GM23248 (cell line): ENCODE measurements at regions not wholly inside any gene's neighbourhood (a gene's known extent, or its start where the extent isn't known, plus 50 kb on each side); places are given as distances from the start of the nearest gene placed in this dataset.
"Not testable (repeated sequence)": the region's sequence is repeated elsewhere in the genome, so short reads cannot be mapped to it uniquely, and the experiment has no call there.

Experiments used
- DNase-seq: peaks from one replicate; pipeline ENCODE4 v3.0.0-alpha.2; 2015
- H2AFZ ChIP-seq: fragments of 200-600 bp; sonication (generic); 2 replicates; pipeline ENCODE4 v1.6.1; 2016; ENCODE audit warnings: antibody characterized with exemption
- H3F3A ChIP-seq: fragments of 200-600 bp; sonication (generic); 2 replicates; pipeline ENCODE4 v1.6.1; 2016; ENCODE audit warnings: mild to moderate bottlenecking, antibody characterized with exemption, mixed run types; ENCODE audit not compliant: insufficient read depth
- H3K27ac ChIP-seq: fragments of 200-600 bp; sonication (generic); 2 replicates; pipeline ENCODE4 v1.5.1; 2016; ENCODE audit warnings: mild to moderate bottlenecking
- H3K27me3 ChIP-seq: fragments of 200-600 bp; sonication (generic); replicated peaks from 2 replicates; pipeline ENCODE4 v1.6.1; 2016; ENCODE audit warnings: mild to moderate bottlenecking; ENCODE audit not compliant: insufficient read depth
- H3K36me3 ChIP-seq: fragments of 200-600 bp; sonication (generic); 2 replicates; pipeline ENCODE4 v1.6.1; 2016; ENCODE audit warnings: low read depth, mild to moderate bottlenecking
- H3K4me1 ChIP-seq: fragments of 200-600 bp; sonication (generic); 2 replicates; pipeline ENCODE4 v1.6.1; 2016; ENCODE audit warnings: mild to moderate bottlenecking; ENCODE audit not compliant: insufficient read depth
- H3K4me2 ChIP-seq: fragments of 200-600 bp; sonication (generic); one replicate; pipeline ENCODE4 v1.6.1; 2016; ENCODE audit warnings: mild to moderate bottlenecking; ENCODE audit not compliant: unreplicated experiment
- H3K4me3 ChIP-seq: fragments of 200-600 bp; sonication (generic); 2 replicates; pipeline ENCODE4 v1.5.1; 2016; ENCODE audit warnings: mild to moderate bottlenecking
- H3K79me2 ChIP-seq: fragments of 200-600 bp; sonication (generic); 2 replicates; pipeline ENCODE4 v1.6.1; 2016; ENCODE audit warnings: mild to moderate bottlenecking; ENCODE audit not compliant: insufficient read depth
- H3K9ac ChIP-seq: fragments of 200-600 bp; sonication (generic); 2 replicates; pipeline ENCODE4 v1.6.1; 2016; ENCODE audit warnings: mild to moderate bottlenecking
- H3K9me2 ChIP-seq: fragments of 200-600 bp; sonication (generic); 2 replicates; pipeline ENCODE4 v1.6.1; 2016; ENCODE audit warnings: mixed run types, mild to moderate bottlenecking, moderate library complexity; ENCODE audit not compliant: insufficient read depth
- H3K9me3 ChIP-seq: fragments of 200-600 bp; sonication (generic); one replicate; pipeline ENCODE4 v1.6.1; 2017; ENCODE audit warnings: low read depth
- H4K20me1 ChIP-seq: fragments of 200-600 bp; sonication (generic); 2 replicates; pipeline ENCODE4 v1.6.0; 2016; ENCODE audit not compliant: insufficient read depth
- EZH2 ChIP-seq: fragments of 200-600 bp; sonication (generic); IDR thresholded peaks from 2 replicates; pipeline ENCODE4 v1.6.1; 2018; ENCODE audit warnings: antibody characterized with exemption, mild to moderate bottlenecking; ENCODE audit not compliant: insufficient read depth, poor library complexity, severe bottlenecking
- EZH2phosphoT487 ChIP-seq: fragments of 200-600 bp; sonication (generic); IDR thresholded peaks from 2 replicates; pipeline ENCODE4 v1.6.1; 2018; ENCODE audit warnings: antibody characterized with exemption, moderate library complexity, mild to moderate bottlenecking, low read depth; ENCODE audit not compliant: insufficient read depth
- WGBS, 2 experiments: methylation state at CpG; one replicate each; pipeline ENCODE4 v1.1.6; 2015 to 2017; ENCODE audit warnings: low lambda C conversion rate in 2 of 2, low coverage in 1 of 2; ENCODE audit errors: missing lambda C conversion rate in 2 of 2; 5-methylcytosine and 5-hydroxymethylcytosine counted together
- in situ Hi-C: fragments of 300-500 bp; cut with MboI; formaldehyde crosslinking; loops from 2 replicates; pipeline ENCODE4 v1.15.0; 2020

GRCh38 chrX:7996851-7997250 is 69.6 kb upstream of the PNPLA4 start:
- DNase-seq = no peak
- Histone ChIP-seq H3K4me1 (no peaks in the 10 kb centered on the region), H3K4me2 (no peak overlapping the region), H3K27ac (no peak overlapping the region), H4K20me1 (no peaks in the 10 kb centered on the region), H3K4me3 (no peak overlapping the region), H3K9me2 (no peaks in the 10 kb centered on the region), H3K79me2 (no peaks in the 10 kb centered on the region), H3F3A (no peaks in the 10 kb centered on the region), H3K27me3 (no peaks in the 10 kb centered on the region), H3K36me3 (no peaks in the 10 kb centered on the region), H3K9me3 (no peaks in the 10 kb centered on the region), H3K9ac (no peak overlapping the region), H2AFZ (no peak overlapping the region)
- TF ChIP-seq EZH2phosphoT487 = no peak
- no peak for TF ChIP-seq EZH2
- in situ Hi-C loops = loop anchor here (25.0 kb wide), 1 partner anchor 740 kb away; the partner anchor contains the start of gene ANOS1

- Histone ChIP-seq H3K79me2 (no peaks in the 10 kb centered on the region), H3K27ac (no peak overlapping the region), H3F3A (no peaks in the 10 kb centered on the region), H3K4me3 (no peak overlapping the region), H3K4me1 (no peaks in the 10 kb centered on the region), H3K9me3 (no peaks in the 10 kb centered on the region), H2AFZ (no peak overlapping the region), H4K20me1 (no peaks in the 10 kb centered on the region), H3K9ac (no peak overlapping the region), H3K36me3 (no peaks in the 10 kb centered on the region), H3K4me2 (no peak overlapping the region), H3K27me3 (no peaks in the 10 kb centered on the region), H3K9me2 (no peaks in the 10 kb centered on the region)
- peak; percentile 47 for DNase-seq
- 0% methylated on average over 2 of the region's 2 CpGs for WGBS, 2 experiments
- TF ChIP-seq EZH2 = no peak
- TF ChIP-seq EZH2phosphoT487 = no peak
- in situ Hi-C loops = loop anchor here (25.0 kb wide), 1 partner anchor 741 kb away; the partner anchor contains the start of gene ANOS1
Measured at GRCh38 chrX:7996414-7996813, 69.2 kb upstream of the PNPLA4 start.

GRCh38 chrX:7993873-7994272 is 66.7 kb upstream of the PNPLA4 start:
- no peaks in the 10 kb centered on the region for H3K9me3 ChIP-seq
- in situ Hi-C loops = loop anchor here (25.0 kb wide), 1 partner anchor 743 kb away; the partner anchor contains the start of gene ANOS1
- no peaks in the 10 kb centered on the region for H3K79me2 ChIP-seq
- 83 to 91% methylated on average over 4 of the region's 4 CpGs for WGBS, 2 experiments
- H3K4me1 ChIP-seq = no peaks in the 10 kb centered on the region
- TF ChIP-seq EZH2phosphoT487 = no peak
- H3K27me3 ChIP-seq = no peaks in the 10 kb centered on the region
- no peak overlapping the region for H3K9ac ChIP-seq
- no peak for DNase-seq
- no peak overlapping the region for H2AFZ ChIP-seq
- H3K4me2 ChIP-seq = no peak overlapping the region
- no peaks in the 10 kb centered on the region for H3K36me3 ChIP-seq
- H3K4me3 ChIP-seq = no peak overlapping the region
- H3F3A ChIP-seq = no peaks in the 10 kb centered on the region
- H3K9me2 ChIP-seq = no peaks in the 10 kb centered on the region
- no peaks in the 10 kb centered on the region for H4K20me1 ChIP-seq
- H3K27ac ChIP-seq = no peak overlapping the region

GRCh38 chrX:7988013-7988759 is 61.0 kb upstream of the PNPLA4 start:
- H3K79me2 ChIP-seq, H3K4me1 ChIP-seq, H3K4me3 ChIP-seq, H4K20me1 ChIP-seq, H3K27me3 ChIP-seq, H3K9me3 ChIP-seq, H2AFZ ChIP-seq, H3K9me2 ChIP-seq, H3F3A ChIP-seq, H3K36me3 ChIP-seq, H3K9ac ChIP-seq: not testable (repeated sequence)
- peak; percentile 30 for DNase-seq
- in situ Hi-C loops = loop anchor here (25.0 kb wide), 1 partner anchor 749 kb away; the partner anchor contains the start of gene ANOS1
- Histone ChIP-seq H3K4me2 (peak overlapping the region; percentile 54), H3K27ac (peak overlapping the region; percentile 46)
- 0 out of 2 replicates have a peak, but pooled peaks have one; percentile 59 for TF ChIP-seq EZH2phosphoT487
- WGBS, 2 experiments = 14% methylated on average over 6 of the region's 6 CpGs
